Keratinocyte (primary cell): ENCODE measurements at regions not wholly inside any gene's neighbourhood (a gene's known extent, or its start where the extent isn't known, plus 50 kb on each side); places are given as distances from the start of the nearest gene placed in this dataset.
"Not testable (repeated sequence)": the region's sequence is repeated elsewhere in the genome, so short reads cannot be mapped to it uniquely, and the experiment has no call there.

Source experiments
- DNase-seq: peaks from one replicate; pipeline ENCODE4 v3.0.0-alpha.2; 2011; ENCODE audit warnings: low read depth, missing footprints, low spot score
- FAIRE-seq: peaks from 2 replicates; lab custom pipeline; 2011; peaks lifted over from hg19 to GRCh38; lab: Jason Lieb, UNC
- H2AFZ ChIP-seq: 2 replicates; pipeline ENCODE4 v1.6.0; 2012; ENCODE audit warnings: low read length, control low read depth, inconsistent platforms; ENCODE audit not compliant: control insufficient read depth
- H3K27ac ChIP-seq: 2 replicates; pipeline ENCODE4 v1.5.1; 2011; ENCODE audit warnings: low read length; ENCODE audit not compliant: control insufficient read depth, insufficient read depth
- H3K27me3 ChIP-seq: 3 replicates; pipeline ENCODE4 v1.6.0; 2011; ENCODE audit warnings: low read length; ENCODE audit not compliant: control insufficient read depth, insufficient read depth; ENCODE audit errors: extremely low read depth
- H3K36me3 ChIP-seq, 2 experiments: 2 replicates in 1 of 2; 3 replicates in 1 of 2; pipeline ENCODE4 v1.5.1; 2011; ENCODE audit warnings: low read length in 2 of 2, mild to moderate bottlenecking in 1 of 2; ENCODE audit not compliant: control insufficient read depth in 2 of 2, insufficient read depth in 2 of 2; ENCODE audit errors: extremely low read depth in 1 of 2
- H3K4me1 ChIP-seq: 3 replicates; pipeline ENCODE4 v1.5.1; 2011; ENCODE audit warnings: low read length; ENCODE audit not compliant: control insufficient read depth, insufficient read depth; ENCODE audit errors: extremely low read depth
- H3K4me2 ChIP-seq: 3 replicates; pipeline ENCODE4 v1.6.0; 2011; ENCODE audit warnings: low read depth, low read length; ENCODE audit not compliant: control insufficient read depth, insufficient read depth; ENCODE audit errors: extremely low read depth
- H3K4me3 ChIP-seq, 3 experiments: fragments of 200-600 bp in 1 of 3; sonication (generic) in 1 of 3; 2 replicates in 2 of 3; 3 replicates in 1 of 3; pipeline ENCODE4 v1.5.1; 2011 to 2016; ENCODE audit warnings: low read length in 3 of 3, mild to moderate bottlenecking in 3 of 3, control low read depth in 2 of 3, inconsistent platforms in 1 of 3, low read depth in 1 of 3, mixed read lengths in 1 of 3, mixed run types in 1 of 3, moderate library complexity in 1 of 3; ENCODE audit not compliant: control insufficient read depth in 2 of 3, insufficient read depth in 2 of 3; ENCODE audit errors: extremely low read depth in 1 of 3
- H3K79me2 ChIP-seq: 2 replicates; pipeline ENCODE4 v1.6.0; 2012; ENCODE audit warnings: low read length; ENCODE audit not compliant: control insufficient read depth, insufficient read depth
- H3K9ac ChIP-seq: 3 replicates; pipeline ENCODE4 v1.6.0; 2011; ENCODE audit warnings: low read length; ENCODE audit not compliant: control insufficient read depth, insufficient read depth; ENCODE audit errors: extremely low read depth
- H3K9me1 ChIP-seq: 3 replicates; pipeline ENCODE4 v1.6.0; 2011; ENCODE audit warnings: low read length; ENCODE audit not compliant: control insufficient read depth, insufficient read depth; ENCODE audit errors: extremely low read depth
- H3K9me3 ChIP-seq: 2 replicates; pipeline ENCODE4 v1.5.1; 2012; ENCODE audit warnings: low read depth, low read length; ENCODE audit not compliant: control insufficient read depth
- H4K20me1 ChIP-seq: 3 replicates; pipeline ENCODE4 v1.6.0; 2011; ENCODE audit warnings: low read length; ENCODE audit not compliant: control insufficient read depth, insufficient read depth; ENCODE audit errors: extremely low read depth
- CTCF ChIP-seq, 3 experiments: IDR thresholded peaks in 1 of 3; conservative IDR thresholded peaks in 1 of 3; optimal IDR thresholded peaks in 1 of 3; 2 replicates in 2 of 3; 3 replicates in 1 of 3; pipeline versions ENCODE3 to v1.5.1; 2011; ENCODE audit warnings: low read length in 3 of 3, mild to moderate bottlenecking in 3 of 3, moderate library complexity in 2 of 3, control low read depth in 1 of 3, inconsistent platforms in 1 of 3; ENCODE audit not compliant: insufficient read depth in 2 of 3; ENCODE audit errors: extremely low read depth in 1 of 3
- EZH2 ChIP-seq: IDR thresholded peaks from one replicate; pipeline ENCODE4 v1.6.1; 2012; ENCODE audit warnings: inconsistent platforms, mild to moderate bottlenecking, low read length, moderate library complexity
- dilution Hi-C: fragments of 300-500 bp; cut with MboI; formaldehyde crosslinking; loops from one replicate; pipeline ENCODE4 v1.7.0; 2020; ENCODE audit warnings: low sequenced_read_pairs; ENCODE audit not compliant: extremely low pct_ligation_motif_present

DNA sequence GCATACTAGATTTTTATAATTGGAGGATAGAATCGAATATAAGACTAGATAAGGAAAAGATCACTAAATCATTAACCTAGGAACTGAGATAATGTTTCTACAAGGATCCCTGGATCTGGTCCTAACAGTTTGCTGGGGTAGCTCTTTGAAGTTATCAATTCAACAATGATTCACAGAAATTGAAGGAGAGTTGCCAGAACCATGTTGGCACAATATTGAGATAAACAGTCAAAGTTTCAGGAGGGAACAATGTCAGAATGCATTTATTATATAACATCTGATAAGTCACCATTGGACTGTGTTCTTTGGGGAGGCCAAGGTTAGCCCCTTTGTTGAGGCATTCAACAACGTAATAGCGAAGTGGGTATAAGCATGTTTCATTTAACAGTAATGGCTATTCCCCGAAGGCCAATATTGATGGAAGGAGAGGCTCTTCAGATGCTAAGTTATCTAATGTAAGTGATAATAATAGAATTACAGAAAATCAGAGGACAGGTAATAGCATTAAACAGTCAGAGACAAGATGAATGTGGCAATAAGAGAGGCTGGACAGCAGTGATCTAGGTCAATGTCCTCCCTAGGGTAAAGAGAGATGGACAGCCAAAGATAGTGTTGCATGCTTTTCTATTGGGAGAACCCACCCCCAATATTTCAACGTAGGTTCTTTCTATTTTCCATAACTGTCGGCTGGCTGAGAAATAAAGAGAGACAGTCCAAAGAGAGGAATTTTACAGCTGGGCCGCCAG, 604.8 kb upstream of the GYPC start:
- no peaks in the 10 kb centered on the region for H3K9me1 ChIP-seq
- DNase-seq (no peak), FAIRE-seq (no peak)

DNA sequence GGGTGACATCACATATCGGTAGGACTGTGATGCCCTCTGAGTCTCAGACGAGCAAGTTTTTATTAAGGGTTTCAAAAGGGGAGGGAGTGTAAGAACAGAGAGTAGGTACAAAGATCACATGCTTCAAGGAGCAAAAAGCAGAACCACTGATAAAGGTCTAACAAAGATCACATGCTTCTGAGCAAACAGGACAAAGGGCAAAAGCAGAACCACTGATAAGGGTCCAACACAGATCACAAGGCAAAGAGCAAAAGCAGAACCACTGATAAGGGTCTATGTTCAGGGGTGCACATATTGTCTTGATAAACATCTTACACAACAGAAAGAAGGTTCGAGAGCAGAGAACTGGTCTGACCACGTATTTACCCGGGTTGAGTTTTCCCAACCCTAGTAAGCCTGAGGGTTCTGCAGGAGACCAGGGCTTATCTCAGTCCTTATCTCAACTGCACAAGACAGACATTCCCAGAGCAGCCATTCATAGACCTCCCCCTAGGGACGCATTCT, 604.2 kb upstream of the GYPC start:
- H3K4me1 ChIP-seq, H3K4me2 ChIP-seq, H3K79me2 ChIP-seq, H3K9me1 ChIP-seq, H3K36me3 ChIP-seq, H3K27ac ChIP-seq, H3K9me3 ChIP-seq, H3K4me3 ChIP-seq, H4K20me1 ChIP-seq, DNase-seq, H2AFZ ChIP-seq, FAIRE-seq, dilution Hi-C loops, H3K27me3 ChIP-seq, H3K9ac ChIP-seq: not testable (repeated sequence)

More for the DNA sequence above, 604.8 kb upstream of the GYPC start:
- H3K4me3 ChIP-seq, result no peak overlapping the region
- no peaks in the 10 kb centered on the region for H3K79me2 ChIP-seq
- H3K27ac ChIP-seq, result no peak overlapping the region
- no peaks in the 10 kb centered on the region for H4K20me1 ChIP-seq
- no peak for TF ChIP-seq EZH2
- TF ChIP-seq CTCF (optimal IDR thresholded peaks at IDR 0.05 in 1 of 3, IDR thresholded peaks at IDR 0.05 in 1 of 3, conservative IDR thresholded peaks at IDR 0.05 in 1 of 3; ENCODE audit: extremely low read depth in 1 of 3, insufficient read depth in 2 of 3, low read length in 3 of 3), result no peak
- H3K4me1 ChIP-seq, result no peaks in the 10 kb centered on the region
- H3K4me2 ChIP-seq, result no peak overlapping the region
- no peaks in the 10 kb centered on the region for H3K27me3 ChIP-seq
- no peaks in the 10 kb centered on the region for H3K36me3 ChIP-seq
- no peak overlapping the region for H2AFZ ChIP-seq
- H3K9ac ChIP-seq, result no peak overlapping the region
- H3K9me3 ChIP-seq, result peaks cover 2% of the 10 kb centered on the region
- dilution Hi-C loops, result no loop called here
